ENCODE measurements at regions not wholly inside any gene's neighbourhood (a gene's known extent, or its start where the extent isn't known, plus 50 kb on each side); places are given as distances from the start of the nearest gene placed in this dataset.
"Not testable (repeated sequence)": the region's sequence is repeated elsewhere in the genome, so short reads cannot be mapped to it uniquely, and the experiment has no call there.

- not testable (repeated sequence) for DNase-seq
Measured at GRCh38 chr5:89164703-89165102, 281.7 kb upstream of the MEF2C start.

GRCh38 chr5:89156226-89156625, 273.2 kb upstream of the MEF2C start:
- DNase-seq: no peak

DNA sequence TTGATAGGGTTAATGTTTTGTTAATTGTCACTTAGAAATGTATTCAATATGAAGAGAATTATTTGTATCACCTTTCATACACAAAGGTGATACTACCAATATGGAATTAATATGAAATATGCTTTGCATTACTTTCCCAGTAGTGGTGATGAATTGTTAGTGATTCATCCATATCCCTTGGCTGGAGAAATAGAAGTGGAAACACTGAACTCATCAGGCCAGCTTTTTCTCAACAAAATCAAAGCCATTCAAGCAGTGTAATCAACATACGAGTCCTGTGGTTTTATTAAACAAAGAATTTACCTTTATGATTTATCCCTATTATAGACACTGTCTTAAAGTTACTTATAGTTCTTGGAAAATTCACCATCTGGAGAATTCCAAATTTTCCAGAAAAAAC, 264.0 kb upstream of the MEF2C start:
- DNase-seq: no peak

- DNase-seq: no peak
Measured at GRCh38 chr5:89137148-89137547, 254.2 kb upstream of the MEF2C start.

- no peak for DNase-seq
Measured at GRCh38 chr5:89133975-89134374, 251.0 kb upstream of the MEF2C start.

DNA sequence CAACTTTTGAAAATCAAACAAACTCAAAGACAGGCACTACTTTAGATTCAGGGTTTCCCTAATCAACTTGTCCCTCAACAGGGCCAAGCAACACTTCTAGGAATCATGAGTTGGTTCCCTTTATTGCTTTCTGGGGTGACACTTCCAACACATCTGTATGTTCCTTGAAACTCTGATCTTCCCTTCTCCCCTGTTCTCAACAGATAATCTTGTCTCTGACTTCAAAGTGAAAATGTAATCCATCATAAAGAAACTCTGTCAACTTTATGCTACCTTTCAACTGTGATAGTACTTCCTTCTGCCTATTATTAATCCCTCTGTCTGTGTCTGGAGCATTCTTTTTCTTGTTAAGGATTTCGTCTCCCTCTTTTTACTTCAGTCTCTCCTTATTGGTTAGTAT, 250.1 kb upstream of the MEF2C start:
- DNase-seq: no peak

GRCh38 chr5:89130851-89131250, 247.9 kb upstream of the MEF2C start:
- DNase-seq: no peak

DNA sequence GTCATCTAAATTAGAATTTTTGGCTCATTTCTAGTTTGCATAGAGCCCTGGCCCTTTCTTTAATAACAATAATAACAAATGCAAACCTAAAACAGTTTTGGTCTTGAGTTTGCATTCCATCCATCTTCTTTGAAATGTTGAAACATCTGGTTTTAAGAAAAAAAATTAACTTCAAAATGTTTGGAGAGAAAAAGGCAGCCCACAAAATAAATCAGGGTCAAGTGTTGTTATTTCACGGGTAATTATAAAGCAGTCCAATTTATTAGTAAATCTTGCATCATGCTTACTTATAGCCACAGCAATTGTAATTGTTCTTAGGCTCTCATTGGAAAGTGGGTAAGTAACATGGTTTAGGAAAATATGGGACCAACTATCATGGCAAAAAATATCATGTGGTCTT, 247.0 kb upstream of the MEF2C start:
- DNase-seq: no peak

GRCh38 chr5:89128906-89129625, 246.1 kb upstream of the MEF2C start:
- DNase-seq: no peak

DNA sequence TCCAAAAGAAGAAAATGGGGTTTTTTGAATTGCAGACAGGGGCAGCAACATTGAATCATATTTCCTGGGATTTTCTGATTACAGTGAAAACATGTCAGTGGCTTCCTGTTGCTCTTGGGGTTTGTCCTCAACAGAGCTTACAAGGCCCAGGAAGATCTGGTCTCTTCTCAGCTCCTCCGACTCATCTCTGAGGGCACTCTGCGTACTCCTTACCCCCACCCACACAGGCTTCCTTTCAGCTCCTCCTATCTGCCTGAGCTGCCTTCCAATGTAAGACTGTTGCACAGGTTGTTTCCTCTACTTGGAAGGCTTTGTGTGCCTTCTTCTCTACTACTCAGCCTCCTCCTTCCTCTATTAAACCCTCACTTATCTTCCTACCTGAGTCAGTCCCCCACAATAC, 245.1 kb upstream of the MEF2C start:
- DNase-seq: no peak

DNA sequence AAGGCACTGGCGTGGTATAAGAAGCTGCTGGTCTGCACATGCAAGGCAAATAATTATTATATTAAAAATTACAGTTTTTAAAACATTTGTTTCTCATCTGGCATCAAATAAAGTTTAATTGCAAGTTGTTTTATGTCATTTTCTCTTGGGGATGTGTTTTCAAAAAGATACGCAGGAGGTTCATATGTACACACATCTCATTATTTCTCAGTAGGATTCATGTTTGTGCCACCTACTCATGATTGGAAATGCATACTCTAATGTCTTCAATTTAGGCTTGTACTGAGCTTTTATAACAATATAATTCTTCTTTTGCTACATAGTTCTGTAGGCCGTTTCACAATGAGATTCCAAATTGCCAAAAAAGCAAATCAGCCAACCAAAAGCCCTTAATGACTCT, 244.2 kb upstream of the MEF2C start:
- DNase-seq: no peak

- DNase-seq: no peak
Measured at GRCh38 chr5:89125372-89125771, 242.4 kb upstream of the MEF2C start.

GRCh38 chr5:89123581-89123980, 240.6 kb upstream of the MEF2C start:
- no peak for DNase-seq

GRCh38 chr5:89120719-89121118, 237.7 kb upstream of the MEF2C start:
- DNase-seq: no peak

- DNase-seq: no peak
Measured at GRCh38 chr5:89117124-89117644, 234.2 kb upstream of the MEF2C start.

DNA sequence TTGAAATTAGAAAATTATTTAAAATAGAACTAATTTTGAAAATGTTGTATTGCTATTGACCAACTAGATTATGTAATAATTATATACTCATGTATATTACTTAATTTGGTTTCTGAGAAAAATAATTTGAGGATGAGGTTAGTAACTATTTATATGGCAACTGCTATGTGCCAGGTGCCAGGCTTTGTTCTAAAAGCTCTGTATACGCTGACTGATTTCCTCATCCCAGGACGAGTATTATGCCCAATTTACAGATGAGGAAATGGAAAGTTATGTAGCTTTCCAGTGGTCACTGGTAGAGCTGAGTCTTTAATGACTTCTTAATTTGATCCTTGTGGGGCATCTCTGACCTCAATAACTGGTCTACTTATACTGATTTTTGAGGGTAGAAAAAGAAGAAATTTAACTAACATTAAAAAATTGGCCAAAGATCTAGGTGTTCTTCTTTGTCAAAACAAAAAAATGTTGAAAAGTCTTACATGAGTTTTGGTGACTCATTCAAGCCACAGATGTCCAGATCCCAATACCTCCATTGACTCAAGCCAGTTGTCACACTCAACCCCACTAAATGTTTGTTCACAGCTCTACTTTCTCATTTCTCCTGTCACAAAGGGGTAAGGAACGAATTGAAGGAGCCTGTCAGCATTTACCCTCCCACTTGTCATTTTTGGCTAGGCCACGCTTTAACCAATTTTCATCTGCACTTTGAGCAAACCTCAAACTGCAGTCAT, 228.1 kb upstream of the MEF2C start:
- no peak for DNase-seq

DNA sequence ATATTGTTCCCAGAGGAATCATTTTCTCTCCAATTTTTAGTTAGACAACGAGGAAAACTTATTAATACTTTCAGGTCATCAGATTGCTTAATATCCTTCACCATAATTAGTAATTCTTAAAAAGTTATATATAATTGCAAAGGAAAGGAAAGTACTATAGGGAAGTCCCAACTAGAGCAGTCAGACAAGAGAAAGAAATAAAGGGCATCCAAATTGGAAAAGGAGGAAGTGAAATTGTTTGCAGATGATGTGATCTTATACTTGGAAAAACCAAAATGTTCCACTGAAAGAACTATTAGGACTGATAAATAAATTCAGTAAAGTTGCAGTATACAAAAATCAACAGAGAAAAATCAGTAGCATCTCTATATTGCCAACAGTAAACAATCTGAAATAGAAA, 223.5 kb upstream of the MEF2C start:
- no peak for DNase-seq

DNA sequence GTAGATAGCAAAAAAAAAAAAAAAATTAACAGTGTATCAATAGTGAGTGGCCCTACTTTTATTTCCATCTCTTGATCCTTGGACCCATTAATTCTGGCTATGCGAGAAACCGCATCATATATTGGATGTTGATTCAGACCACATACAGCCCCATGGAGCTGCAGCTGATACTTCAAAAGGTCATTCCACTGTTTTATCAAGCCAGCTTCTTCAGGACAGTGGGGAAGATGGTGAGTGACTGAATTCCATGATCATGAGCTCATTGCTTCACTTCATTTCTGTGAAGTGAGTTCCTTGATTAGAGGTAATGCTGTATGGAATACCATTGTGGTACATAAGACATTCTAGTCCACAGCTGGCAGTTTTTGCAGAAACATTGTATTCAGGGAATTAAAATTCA, 222.9 kb upstream of the MEF2C start:
- DNase-seq: no peak

GRCh38 chr5:89105171-89105695, 222.2 kb upstream of the MEF2C start:
- no peak for DNase-seq

DNA sequence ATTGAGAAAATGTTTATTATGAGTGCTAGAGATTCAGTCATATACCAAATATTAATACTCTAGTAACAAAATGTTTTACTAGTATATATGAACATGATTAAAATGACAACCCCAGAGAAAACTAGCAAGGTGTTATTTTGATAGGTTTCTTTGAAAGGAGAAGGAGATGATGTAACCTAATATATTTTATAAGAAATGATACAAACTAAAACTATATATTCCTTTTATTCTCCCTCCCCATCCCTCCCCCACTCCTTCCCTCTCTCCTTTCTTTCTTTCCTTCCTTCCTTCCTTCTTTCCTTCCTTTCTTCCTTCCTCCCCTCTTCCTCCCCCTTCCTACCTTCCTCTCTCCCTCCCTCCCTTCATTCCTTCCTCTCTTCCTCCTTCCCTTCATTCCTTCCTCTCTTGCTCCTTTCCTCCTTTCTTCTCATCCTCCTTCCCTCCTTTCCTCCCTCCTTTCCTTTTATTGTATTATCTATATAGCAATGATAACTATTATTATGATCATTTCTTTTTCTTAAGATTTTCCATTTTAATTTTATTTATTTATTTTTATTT, 215.3 kb upstream of the MEF2C start:
- DNase-seq: no peak

GRCh38 chr5:89097103-89097502, 214.1 kb upstream of the MEF2C start:
- no peak for DNase-seq

DNA sequence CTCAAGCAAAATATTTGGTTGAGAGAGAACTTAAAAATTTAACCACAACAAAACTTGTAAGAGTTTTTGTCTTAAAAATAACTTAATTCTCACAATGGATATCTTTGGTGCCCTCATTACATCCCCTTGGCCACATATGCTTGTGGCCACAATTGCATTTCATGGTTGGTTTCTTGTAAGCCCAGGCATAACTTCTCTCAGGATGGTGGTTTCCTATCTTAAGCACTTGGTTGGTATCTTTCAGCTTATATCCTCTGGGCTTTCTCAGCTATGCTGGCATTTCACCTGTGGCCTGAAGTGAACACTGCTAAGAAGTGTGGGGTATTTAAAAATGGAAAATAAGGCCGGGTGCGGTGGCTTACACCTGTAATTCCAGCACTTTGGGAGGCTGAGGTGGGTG, 212.4 kb upstream of the MEF2C start:
- DNase-seq: no peak

DNA sequence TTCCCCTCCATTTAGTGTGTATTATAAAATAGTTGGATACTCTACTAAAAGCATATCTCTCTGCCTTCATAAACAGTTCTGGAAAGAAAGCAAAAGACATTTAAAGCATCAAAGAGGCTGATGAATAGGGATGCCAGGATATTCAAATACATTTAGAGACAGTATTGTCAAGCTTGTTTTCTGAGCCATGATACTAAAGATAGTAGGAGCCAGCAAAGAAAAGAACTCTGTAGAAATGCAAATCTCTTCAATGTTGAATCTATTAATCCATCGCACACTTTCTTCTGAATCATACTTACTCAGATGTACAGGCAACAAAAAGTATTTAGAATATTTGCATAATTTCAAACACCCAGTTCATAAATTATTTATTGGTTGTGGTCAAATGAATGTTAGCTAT, 207.1 kb upstream of the MEF2C start:
- no peak for DNase-seq

All from NCI-H2029 treated with DMSO at 0.1 percent for 48 hours (cell line).